ENCODE measurements at regions not wholly inside any gene's neighbourhood (a gene's known extent, or its start where the extent isn't known, plus 50 kb on each side); places are given as distances from the start of the nearest gene placed in this dataset.

- Histone ChIP-seq H3K9me3 (ENCODE audit: control insufficient read depth in 4 of 4, low read length in 3 of 4) (no peaks in the 10 kb centered on the region), H3K9ac (ENCODE audit: low read depth in 1 of 2, low read length in 2 of 2) (no peak overlapping the region), H3K27me3 (ENCODE audit: control insufficient read depth in 4 of 4, insufficient read depth in 4 of 4, low read length in 3 of 4) (no peaks in the 10 kb centered on the region), H3K36me3 (ENCODE audit: control insufficient read depth in 4 of 4, insufficient read depth in 3 of 4, low read depth in 1 of 4, low read length in 3 of 4) (no peaks in the 10 kb centered on the region), H3K4me3 (ENCODE audit: low read depth in 1 of 3, low read length in 3 of 3) (no peak overlapping the region), H3K27ac (ENCODE audit: low read depth in 1 of 2, low read length in 2 of 2) (no peak overlapping the region), H3K4me1 (ENCODE audit: control insufficient read depth in 4 of 4, insufficient read depth in 4 of 4, low read length in 3 of 4) (no peaks in the 10 kb centered on the region)
- TF ChIP-seq RAD21 (IDR thresholded peaks at IDR 0.05) (no peak), HNF4A (conservative IDR thresholded peaks at IDR 0.05) (no peak), EGR1 (IDR thresholded peaks at IDR 0.05; ENCODE audit: low read depth in 2 of 2) (no peak), ZBTB33 (IDR thresholded peaks at IDR 0.05) (no peak), JUND (IDR thresholded peaks at IDR 0.05) (no peak), CTCF (IDR thresholded peaks at IDR 0.05; ENCODE audit: low read depth, low read length, missing input control) (no peak), REST (IDR thresholded peaks at IDR 0.05) (no peak), YY1 (IDR thresholded peaks at IDR 0.05) (no peak), GABPA (IDR thresholded peaks at IDR 0.05 in 1 of 2, conservative IDR thresholded peaks at IDR 0.05 in 1 of 2) (no peak), RXRA (IDR thresholded peaks at IDR 0.05) (no peak), FOXA1 (IDR thresholded peaks at IDR 0.05) (no peak), FOXA2 (IDR thresholded peaks at IDR 0.05) (no peak), TAF1 (conservative IDR thresholded peaks at IDR 0.05) (no peak), NR2F2 (IDR thresholded peaks at IDR 0.05) (no peak), SP1 (IDR thresholded peaks at IDR 0.05) (no peak), MAX (IDR thresholded peaks at IDR 0.05) (no peak), HNF4G (IDR thresholded peaks at IDR 0.05) (no peak), ATF3 (IDR thresholded peaks at IDR 0.05) (no peak)
- no peak for DNase-seq (ENCODE audit: low spot score)
Observed at GRCh38 chr15:37524601-37525000, 409.8 kb upstream of the TMCO5A start.

GRCh38 chr15:37528432-37528831 is 406.0 kb upstream of the TMCO5A start:
- Histone ChIP-seq H3K9ac (ENCODE audit: low read depth in 1 of 2, low read length in 2 of 2) (no peak overlapping the region), H3K9me3 (ENCODE audit: control insufficient read depth in 4 of 4, low read length in 3 of 4) (no peaks in the 10 kb centered on the region), H3K27ac (ENCODE audit: low read depth in 1 of 2, low read length in 2 of 2) (no peak overlapping the region), H3K4me3 (ENCODE audit: low read depth in 1 of 3, low read length in 3 of 3) (no peak overlapping the region), H3K27me3 (ENCODE audit: control insufficient read depth in 4 of 4, insufficient read depth in 4 of 4, low read length in 3 of 4) (no peaks in the 10 kb centered on the region), H3K4me1 (ENCODE audit: control insufficient read depth in 4 of 4, insufficient read depth in 4 of 4, low read length in 3 of 4) (no peaks in the 10 kb centered on the region), H3K36me3 (ENCODE audit: control insufficient read depth in 4 of 4, insufficient read depth in 3 of 4, low read depth in 1 of 4, low read length in 3 of 4) (no peaks in the 10 kb centered on the region)
- whole genome bisulfite sequencing: 76% methylated on average over 2 of the region's 2 CpGs
- DNase-seq (ENCODE audit: low spot score): no peak
- no peak for TF ChIP-seq SP1 (IDR thresholded peaks at IDR 0.05)
- no peak for TF ChIP-seq HNF4G (IDR thresholded peaks at IDR 0.05)
- no peak for TF ChIP-seq FOXA2 (IDR thresholded peaks at IDR 0.05)
- TF ChIP-seq HNF4A (conservative IDR thresholded peaks at IDR 0.05): no peak
- no peak for TF ChIP-seq MAX (IDR thresholded peaks at IDR 0.05)
- TF ChIP-seq EGR1 (IDR thresholded peaks at IDR 0.05; ENCODE audit: low read depth in 2 of 2): no peak
- TF ChIP-seq CTCF (IDR thresholded peaks at IDR 0.05; ENCODE audit: low read depth, low read length, missing input control): no peak
- no peak for TF ChIP-seq JUND (IDR thresholded peaks at IDR 0.05)
- no peak for TF ChIP-seq YY1 (IDR thresholded peaks at IDR 0.05)
- TF ChIP-seq FOXA1 (IDR thresholded peaks at IDR 0.05): no peak
- TF ChIP-seq NR2F2 (IDR thresholded peaks at IDR 0.05): no peak
- TF ChIP-seq RAD21 (IDR thresholded peaks at IDR 0.05): no peak
- no peak for TF ChIP-seq GABPA (IDR thresholded peaks at IDR 0.05 in 1 of 2, conservative IDR thresholded peaks at IDR 0.05 in 1 of 2)

Measured in liver (tissue), 8 donors.